Neural cell (in vitro differentiated cells): ENCODE measurements at regions not wholly inside any gene's neighbourhood (a gene's known extent, or its start where the extent isn't known, plus 50 kb on each side); places are given as distances from the start of the nearest gene placed in this dataset.

Experiments
- H2AFZ ChIP-seq: fragments of 200-600, 300-800 bp; sonication (generic), shearing (Covaris generic); 2 replicates; pipeline ENCODE4 v1.6.0; 2014; ENCODE audit warnings: low read depth, mild to moderate bottlenecking, antibody characterized with exemption, low read length, moderate library complexity
- H3F3A ChIP-seq: fragments of 200-600 bp; shearing (Covaris generic); 2 replicates; pipeline ENCODE4 v1.6.1; 2016; ENCODE audit warnings: mild to moderate bottlenecking, moderate library complexity, mixed read lengths, antibody characterized with exemption, low read length; ENCODE audit not compliant: insufficient read depth, poor library complexity, severe bottlenecking
- H3K27ac ChIP-seq: fragments of 200-600, 300-800 bp; sonication (generic), shearing (Covaris generic); 2 replicates; pipeline ENCODE4 v1.5.1; 2014; ENCODE audit warnings: mild to moderate bottlenecking, low read length, moderate library complexity
- H3K27me3 ChIP-seq: fragments of 300-800, 200-600 bp; sonication (generic), shearing (Covaris generic); 2 replicates; pipeline ENCODE4 v1.6.0; 2014; ENCODE audit warnings: mild to moderate bottlenecking, low read depth, low read length, moderate library complexity; ENCODE audit not compliant: insufficient read depth
- H3K36me3 ChIP-seq: fragments of 300-800, 200-600 bp; sonication (generic), shearing (Covaris generic); 2 replicates; pipeline ENCODE4 v1.5.1; 2014; ENCODE audit warnings: mild to moderate bottlenecking, antibody characterized with exemption, low read length, moderate library complexity; ENCODE audit not compliant: insufficient read depth
- H3K4me2 ChIP-seq: fragments of 300-800, 200-600 bp; sonication (generic), shearing (Covaris generic); 2 replicates; pipeline ENCODE4 v1.6.0; 2014; ENCODE audit warnings: mild to moderate bottlenecking, low read length
- H3K4me3 ChIP-seq: fragments of 300-800, 200-600 bp; sonication (generic), shearing (Covaris generic); 2 replicates; pipeline ENCODE4 v1.5.1; 2014; ENCODE audit warnings: mild to moderate bottlenecking, low read length, moderate library complexity
- H3K79me2 ChIP-seq: fragments of 200-600 bp; shearing (Covaris generic); replicated peaks from 2 replicates; pipeline ENCODE4 v1.6.0; 2014; ENCODE audit warnings: mild to moderate bottlenecking, low read length, moderate library complexity; ENCODE audit not compliant: insufficient read depth
- H3K9ac ChIP-seq: fragments of 300-800, 200-600 bp; sonication (generic), shearing (Covaris generic); 2 replicates; pipeline ENCODE4 v1.6.1; 2016; ENCODE audit warnings: mild to moderate bottlenecking, low read length, mixed read lengths
- H3K9me2 ChIP-seq: fragments of 200-600 bp; shearing (Covaris generic); 2 replicates; pipeline ENCODE4 v1.6.1; 2016; ENCODE audit warnings: mild to moderate bottlenecking, low read length, mixed read lengths; ENCODE audit not compliant: insufficient read depth
- H3K9me3 ChIP-seq: fragments of 200-600, 300-800 bp; sonication (generic), shearing (Covaris generic); 2 replicates; pipeline ENCODE4 v1.6.1; 2016; ENCODE audit warnings: mild to moderate bottlenecking, mixed run types, low read length, moderate library complexity, mixed read lengths
- H4K20me1 ChIP-seq: fragments of 200-600 bp; shearing (Covaris generic); 2 replicates; pipeline ENCODE4 v1.6.1; 2016; ENCODE audit warnings: mild to moderate bottlenecking, mixed run types; ENCODE audit not compliant: insufficient read depth
- CTCF ChIP-seq: fragments of 450-650 bp; IDR thresholded peaks from 2 replicates; pipeline ENCODE4 v1.5.1; 2014; ENCODE audit warnings: antibody characterized with exemption, mild to moderate bottlenecking, moderate library complexity; ENCODE audit not compliant: poor library complexity, severe bottlenecking
- EP300 ChIP-seq: fragments of 450-650 bp; conservative IDR thresholded peaks from 2 replicates; pipeline ENCODE4 v1.6.1; 2014; ENCODE audit warnings: antibody characterized with exemption, mild to moderate bottlenecking, moderate library complexity; ENCODE audit not compliant: poor library complexity, severe bottlenecking
- EZH2 ChIP-seq: fragments of 200-600, 300-800 bp; shearing (Covaris generic), sonication (generic); IDR thresholded peaks from 2 replicates; pipeline ENCODE4 v1.6.1; 2014; ENCODE audit warnings: antibody characterized with exemption, low read length, borderline replicate concordance, mild to moderate bottlenecking; ENCODE audit not compliant: insufficient read depth, poor library complexity, severe bottlenecking
- MXI1 ChIP-seq: fragments of 450-650 bp; conservative IDR thresholded peaks from 2 replicates; pipeline ENCODE4 v1.6.1; 2014; ENCODE audit warnings: antibody characterized with exemption, mild to moderate bottlenecking; ENCODE audit not compliant: poor library complexity, severe bottlenecking
- POLR2AphosphoS5 ChIP-seq: IDR thresholded peaks from 2 replicates; pipeline ENCODE4 v1.6.1; 2012
- RAD21 ChIP-seq: fragments of 450-650 bp; conservative IDR thresholded peaks from 2 replicates; pipeline ENCODE4 v1.6.1; 2014; ENCODE audit warnings: antibody characterized with exemption, mild to moderate bottlenecking, moderate library complexity
- REST ChIP-seq: IDR thresholded peaks from 2 replicates; pipeline ENCODE4 v1.6.1; 2012; ENCODE audit warnings: borderline replicate concordance
- SMC3 ChIP-seq: fragments of 450-650 bp; conservative IDR thresholded peaks from 2 replicates; pipeline ENCODE4 v1.6.1; 2014; ENCODE audit warnings: antibody characterized with exemption, mild to moderate bottlenecking, moderate library complexity; ENCODE audit not compliant: poor library complexity
- TAF1 ChIP-seq: IDR thresholded peaks from 2 replicates; pipeline ENCODE4 v1.6.1; 2012; ENCODE audit warnings: low read depth

GRCh38 chr22:34975721-34976120, 90.2 kb upstream of the ISX start:
- H3K79me2 ChIP-seq: no peaks in the 10 kb centered on the region
- H2AFZ ChIP-seq: no peak overlapping the region
- no peaks in the 10 kb centered on the region for H3K36me3 ChIP-seq
- H3K4me3 ChIP-seq: no peak overlapping the region
- no peak overlapping the region for H3K4me2 ChIP-seq
- no peaks in the 10 kb centered on the region for H4K20me1 ChIP-seq
- no peaks in the 10 kb centered on the region for H3K9me3 ChIP-seq
- no peaks in the 10 kb centered on the region for H3K27me3 ChIP-seq
- no peak for TF ChIP-seq EZH2
- no peak for TF ChIP-seq CTCF
- no peak for TF ChIP-seq TAF1
- no peak for TF ChIP-seq EP300
- no peak for TF ChIP-seq REST
- no peak for TF ChIP-seq RAD21
- TF ChIP-seq SMC3: no peak
- no peak for TF ChIP-seq MXI1
- no peak for TF ChIP-seq POLR2AphosphoS5
- no peak overlapping the region for H3K9ac ChIP-seq
- H3K9me2 ChIP-seq: no peaks in the 10 kb centered on the region
- H3K27ac ChIP-seq: no peak overlapping the region
- no peaks in the 10 kb centered on the region for H3F3A ChIP-seq

GRCh38 chr22:34976474-34976873, 89.5 kb upstream of the ISX start:
- Histone ChIP-seq H3K27ac (no peak overlapping the region), H2AFZ (no peak overlapping the region), H3K4me2 (no peak overlapping the region), H4K20me1 (no peaks in the 10 kb centered on the region), H3K27me3 (no peaks in the 10 kb centered on the region), H3K9me2 (no peaks in the 10 kb centered on the region), H3F3A (no peaks in the 10 kb centered on the region), H3K36me3 (no peaks in the 10 kb centered on the region), H3K79me2 (no peaks in the 10 kb centered on the region), H3K4me3 (no peak overlapping the region), H3K9ac (no peak overlapping the region), H3K9me3 (no peaks in the 10 kb centered on the region)
- no peak for TF ChIP-seq CTCF
- no peak for TF ChIP-seq TAF1
- no peak for TF ChIP-seq EP300
- TF ChIP-seq EZH2: no peak
- TF ChIP-seq POLR2AphosphoS5: no peak
- no peak for TF ChIP-seq SMC3
- no peak for TF ChIP-seq RAD21
- TF ChIP-seq REST: no peak
- no peak for TF ChIP-seq MXI1
